GM18498 (cell line): ENCODE measurements at regions not wholly inside any gene's neighbourhood (a gene's known extent, or its start where the extent isn't known, plus 50 kb on each side); places are given as distances from the start of the nearest gene placed in this dataset.

Source experiments
- ATAC-seq: cut with Tn5 transposase; IDR thresholded peaks from one replicate; pipeline ENCODE4 v1.9.1; 2021; ENCODE audit warnings: mild to moderate bottlenecking, moderate library complexity; ENCODE audit not compliant: unreplicated experiment

GRCh38 chr11:112398798-112399478 is 138.3 kb upstream of the PLET1 start:
- ATAC-seq, result no peak

GRCh38 chr11:112400476-112401014 is 139.9 kb upstream of the PLET1 start:
- ATAC-seq, result no peak

GRCh38 chr11:112401036-112401769 is 140.5 kb upstream of the PLET1 start:
- no peak for ATAC-seq

- no peak for ATAC-seq
Measured at GRCh38 chr11:112403432-112403831, 142.8 kb upstream of the PLET1 start.

- no peak for ATAC-seq
Measured at GRCh38 chr11:112404112-112404511, 143.5 kb upstream of the PLET1 start.

- no peak for ATAC-seq
Measured at GRCh38 chr11:112408517-112408916, 147.9 kb upstream of the PLET1 start.

- no peak for ATAC-seq
Measured at GRCh38 chr11:112410325-112410724, 149.7 kb upstream of the PLET1 start.

- ATAC-seq, result no peak
Measured at GRCh38 chr11:112412383-112412782, 151.7 kb upstream of the PLET1 start.

- no peak for ATAC-seq
Measured at GRCh38 chr11:112417339-112417738, 156.7 kb upstream of the PLET1 start.

GRCh38 chr11:112418438-112418837 is 157.8 kb upstream of the PLET1 start:
- no peak for ATAC-seq

GRCh38 chr11:112421879-112422278 is 161.2 kb upstream of the PLET1 start:
- ATAC-seq, result no peak

GRCh38 chr11:112425121-112425520 is 164.5 kb upstream of the PLET1 start:
- no peak for ATAC-seq

GRCh38 chr11:112437096-112437495 is 176.4 kb upstream of the PLET1 start:
- ATAC-seq, result no peak

- no peak for ATAC-seq
Measured at GRCh38 chr11:112439614-112440013, 179.0 kb upstream of the PLET1 start.

- no peak for ATAC-seq
Measured at GRCh38 chr11:112440518-112440917, 179.9 kb upstream of the PLET1 start.

GRCh38 chr11:112448168-112448567 is 187.5 kb upstream of the PLET1 start:
- no peak for ATAC-seq

- ATAC-seq, result no peak
Measured at GRCh38 chr11:112448806-112449205, 188.1 kb upstream of the PLET1 start.

GRCh38 chr11:112451250-112451649 is 190.6 kb upstream of the PLET1 start:
- ATAC-seq, result no peak

GRCh38 chr11:112453601-112454577 is 193.2 kb upstream of the PLET1 start:
- no peak for ATAC-seq

- ATAC-seq, result no peak
Measured at GRCh38 chr11:112454841-112455240, 194.2 kb upstream of the PLET1 start.

- no peak for ATAC-seq
Measured at GRCh38 chr11:112455791-112456190, 195.1 kb upstream of the PLET1 start.
